Endothelial cell of umbilical vein (primary cell): ENCODE measurements at regions not wholly inside any gene's neighbourhood (a gene's known extent, or its start where the extent isn't known, plus 50 kb on each side); places are given as distances from the start of the nearest gene placed in this dataset.

Experiments used
- CTCF ChIP-seq, 2 donors: IDR thresholded peaks; 1 replicate in 1 of 2; 2 replicates in 1 of 2; pipeline ENCODE4 v1.5.1; 2011; ENCODE audit warnings: low read length in 2 of 2, mild to moderate bottlenecking in 2 of 2, moderate library complexity in 2 of 2, control low read depth in 1 of 2, inconsistent platforms in 1 of 2, low read depth in 1 of 2; ENCODE audit not compliant: insufficient read depth in 1 of 2; ENCODE audit errors: extremely low read depth in 1 of 2
- FOS ChIP-seq: IDR thresholded peaks from 2 replicates; pipeline ENCODE4 v1.6.1; 2011; ENCODE audit warnings: mild to moderate bottlenecking, low read length, moderate library complexity, borderline replicate concordance; ENCODE audit not compliant: insufficient read depth
- GATA2 ChIP-seq: IDR thresholded peaks from 2 replicates; pipeline ENCODE4 v1.7.0; 2011; ENCODE audit warnings: low read depth, mild to moderate bottlenecking, moderate library complexity, mixed read lengths, low read length; ENCODE audit not compliant: insufficient read length, insufficient read depth
- JUN ChIP-seq: IDR thresholded peaks from 2 replicates; pipeline ENCODE4 v1.6.1; 2011; ENCODE audit warnings: borderline replicate concordance, low read depth; ENCODE audit not compliant: insufficient read length, insufficient read depth
- MYC ChIP-seq: IDR thresholded peaks from one replicate; pipeline ENCODE4 v1.6.1; 2011; ENCODE audit warnings: mild to moderate bottlenecking, low read depth, low read length
- POLR2A ChIP-seq: IDR thresholded peaks from 2 replicates; pipeline ENCODE4 v1.6.1; 2012; ENCODE audit warnings: low read depth, mild to moderate bottlenecking, control low read depth, low read length
- POLR2AphosphoS5 ChIP-seq: IDR thresholded peaks from 2 replicates; pipeline ENCODE4 v1.6.1; 2012; ENCODE audit warnings: low read depth, mild to moderate bottlenecking, control low read depth, low read length, moderate library complexity; ENCODE audit not compliant: insufficient read depth

- TF ChIP-seq POLR2AphosphoS5 = no peak
- no peak for TF ChIP-seq CTCF (IDR thresholded peaks at IDR 0.05; ENCODE audit: extremely low read depth in 1 of 2, insufficient read depth in 1 of 2, low read depth in 1 of 2, low read length in 2 of 2)
- no peak for TF ChIP-seq FOS
- TF ChIP-seq POLR2A = no peak
- no peak for TF ChIP-seq JUN
- no peak for TF ChIP-seq GATA2
- no peak for TF ChIP-seq MYC
Observed at GRCh38 chrX:13932416-13932815, 97.3 kb downstream of the GEMIN8 start.
